Loucy (cell line): ENCODE measurements at regions not wholly inside any gene's neighbourhood (a gene's known extent, or its start where the extent isn't known, plus 50 kb on each side); places are given as distances from the start of the nearest gene placed in this dataset.

Source experiments
- H2AFZ ChIP-seq: fragments of 200-600 bp; sonication (generic); 2 replicates; pipeline ENCODE4 v1.6.0; 2016; ENCODE audit warnings: antibody characterized with exemption, mild to moderate bottlenecking, low read length, moderate library complexity
- H3F3A ChIP-seq: fragments of 200-600 bp; 2 replicates; pipeline ENCODE4 v1.6.0; 2016; ENCODE audit warnings: antibody characterized with exemption, low read depth, mild to moderate bottlenecking
- H3K27me3 ChIP-seq: fragments of 200-600 bp; sonication (generic); 2 replicates; pipeline ENCODE4 v1.6.1; 2014; ENCODE audit warnings: low read length, mild to moderate bottlenecking; ENCODE audit not compliant: insufficient read depth, poor library complexity, severe bottlenecking
- H3K36me3 ChIP-seq: fragments of 200-600 bp; sonication (generic); 2 replicates; pipeline ENCODE4 v1.6.1; 2016; ENCODE audit warnings: low read length; ENCODE audit not compliant: insufficient read depth
- H3K4me1 ChIP-seq: fragments of 200-600 bp; sonication (generic); 2 replicates; pipeline ENCODE4 v1.5.1; 2014; ENCODE audit warnings: low read length, mild to moderate bottlenecking; ENCODE audit not compliant: insufficient read depth, poor library complexity, severe bottlenecking
- H3K4me2 ChIP-seq: fragments of 200-600 bp; sonication (generic); 2 replicates; pipeline ENCODE4 v1.6.0; 2014; ENCODE audit warnings: antibody characterized with exemption, low read length, low read depth, mild to moderate bottlenecking; ENCODE audit not compliant: poor library complexity, severe bottlenecking
- H3K4me3 ChIP-seq: fragments of 200-600 bp; sonication (generic); 2 replicates; pipeline ENCODE4 v1.5.1; 2014; ENCODE audit warnings: low read length, mild to moderate bottlenecking, mixed read lengths; ENCODE audit not compliant: poor library complexity, severe bottlenecking
- H3K79me2 ChIP-seq: fragments of 200-600 bp; sonication (generic); 2 replicates; pipeline ENCODE4 v1.6.1; 2014; ENCODE audit warnings: low read length; ENCODE audit not compliant: insufficient read depth
- H3K9ac ChIP-seq: fragments of 200-600 bp; sonication (generic); 2 replicates; pipeline ENCODE4 v1.6.0; 2014; ENCODE audit warnings: mild to moderate bottlenecking, low read depth, low read length, moderate library complexity; ENCODE audit not compliant: poor library complexity, severe bottlenecking
- H3K9me2 ChIP-seq: fragments of 200-600 bp; sonication (generic); replicated peaks from 2 replicates; pipeline ENCODE4 v1.6.1; 2016; ENCODE audit warnings: low read depth, low read length, mixed read lengths
- H3K9me3 ChIP-seq: fragments of 200-600 bp; sonication (generic); 2 replicates; pipeline ENCODE4 v1.6.1; 2014; ENCODE audit warnings: mild to moderate bottlenecking, antibody characterized with exemption, low read length, low read depth; ENCODE audit not compliant: insufficient read depth
- H4K20me1 ChIP-seq: fragments of 200-600 bp; sonication (generic); 2 replicates; pipeline ENCODE4 v1.6.0; 2014; ENCODE audit warnings: antibody characterized with exemption, low read length, mild to moderate bottlenecking; ENCODE audit not compliant: insufficient read depth, poor library complexity, severe bottlenecking
- EZH2phosphoT487 ChIP-seq: fragments of 200-600 bp; IDR thresholded peaks from 2 replicates; pipeline ENCODE4 v1.6.1; 2018; ENCODE audit warnings: antibody characterized with exemption, mild to moderate bottlenecking, moderate library complexity, borderline replicate concordance
- TF ChIP-seq, protein P1 (sequence below): fragments of 200-600 bp; sonication (generic); conservative IDR thresholded peaks from 2 replicates; pipeline ENCODE4 v1.5.1; 2014; ENCODE audit warnings: mild to moderate bottlenecking, antibody characterized with exemption, low read length

DNA sequence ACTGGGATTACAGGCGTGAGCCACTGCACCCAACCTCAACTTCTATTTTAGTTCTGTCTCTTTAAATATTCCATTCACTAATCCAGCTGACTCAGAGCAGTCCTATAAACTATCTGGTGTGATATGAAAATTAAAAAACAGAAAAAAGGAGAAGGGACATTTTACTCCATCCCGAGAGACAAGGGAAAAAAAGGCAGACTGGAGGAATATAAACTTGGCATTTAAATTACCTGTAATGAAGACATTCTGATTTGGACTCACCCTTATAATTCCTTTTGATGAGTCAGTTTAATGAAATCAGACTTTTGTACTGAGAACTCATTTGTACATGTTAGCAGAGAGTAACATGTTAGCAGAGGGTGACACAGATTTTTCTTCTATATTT, 74.8 kb upstream of the RIOK3 start:
- Histone ChIP-seq H4K20me1 (no peaks in the 10 kb centered on the region), H3K4me2 (no peak overlapping the region), H3K9ac (no peak overlapping the region), H2AFZ (no peak overlapping the region), H3K4me3 (no peak overlapping the region), H3F3A (no peaks in the 10 kb centered on the region), H3K9me2 (no peaks in the 10 kb centered on the region), H3K9me3 (no peaks in the 10 kb centered on the region), H3K27me3 (no peaks in the 10 kb centered on the region), H3K4me1 (no peaks in the 10 kb centered on the region), H3K36me3 (no peaks in the 10 kb centered on the region), H3K79me2 (no peaks in the 10 kb centered on the region)
- TF ChIP-seq EZH2phosphoT487 = no peak
- TF ChIP-seq, protein P1, sequence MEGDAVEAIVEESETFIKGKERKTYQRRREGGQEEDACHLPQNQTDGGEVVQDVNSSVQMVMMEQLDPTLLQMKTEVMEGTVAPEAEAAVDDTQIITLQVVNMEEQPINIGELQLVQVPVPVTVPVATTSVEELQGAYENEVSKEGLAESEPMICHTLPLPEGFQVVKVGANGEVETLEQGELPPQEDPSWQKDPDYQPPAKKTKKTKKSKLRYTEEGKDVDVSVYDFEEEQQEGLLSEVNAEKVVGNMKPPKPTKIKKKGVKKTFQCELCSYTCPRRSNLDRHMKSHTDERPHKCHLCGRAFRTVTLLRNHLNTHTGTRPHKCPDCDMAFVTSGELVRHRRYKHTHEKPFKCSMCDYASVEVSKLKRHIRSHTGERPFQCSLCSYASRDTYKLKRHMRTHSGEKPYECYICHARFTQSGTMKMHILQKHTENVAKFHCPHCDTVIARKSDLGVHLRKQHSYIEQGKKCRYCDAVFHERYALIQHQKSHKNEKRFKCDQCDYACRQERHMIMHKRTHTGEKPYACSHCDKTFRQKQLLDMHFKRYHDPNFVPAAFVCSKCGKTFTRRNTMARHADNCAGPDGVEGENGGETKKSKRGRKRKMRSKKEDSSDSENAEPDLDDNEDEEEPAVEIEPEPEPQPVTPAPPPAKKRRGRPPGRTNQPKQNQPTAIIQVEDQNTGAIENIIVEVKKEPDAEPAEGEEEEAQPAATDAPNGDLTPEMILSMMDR = no peak

DNA sequence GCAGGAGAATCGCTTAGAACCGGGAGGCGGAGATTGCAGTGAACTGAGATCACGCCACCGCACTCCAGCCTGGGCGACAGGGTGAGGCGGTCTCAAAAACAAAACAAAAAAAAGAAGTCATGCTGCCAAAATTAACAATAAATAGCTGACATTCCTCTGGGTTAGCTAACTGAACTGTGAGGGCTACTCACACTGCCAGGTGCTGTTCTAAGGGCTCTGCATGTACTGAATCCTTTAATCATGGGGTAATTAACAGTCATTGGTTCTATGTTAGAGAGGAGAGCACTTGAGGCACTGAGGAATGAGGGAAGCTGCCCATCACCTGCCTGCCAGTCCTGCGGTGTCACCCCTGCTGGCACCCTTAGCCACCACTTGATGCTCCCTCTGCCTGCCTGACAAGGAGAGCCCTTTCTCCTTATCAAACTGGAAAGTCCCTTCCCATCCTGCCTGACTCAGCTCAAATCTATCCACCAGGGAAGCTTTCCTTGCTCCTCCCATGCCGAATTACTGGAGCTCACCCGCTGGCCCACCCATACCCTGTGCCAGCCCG, 73.0 kb upstream of the RIOK3 start:
- H3K9me3 ChIP-seq = no peaks in the 10 kb centered on the region
- no peaks in the 10 kb centered on the region for H3K79me2 ChIP-seq
- H3K4me1 ChIP-seq = peaks cover 8% of the 10 kb centered on the region
- no peak overlapping the region for H3K4me3 ChIP-seq
- H3F3A ChIP-seq = no peaks in the 10 kb centered on the region
- no peak overlapping the region for H2AFZ ChIP-seq
- H3K9ac ChIP-seq = no peak overlapping the region
- H4K20me1 ChIP-seq = no peaks in the 10 kb centered on the region
- no peaks in the 10 kb centered on the region for H3K27me3 ChIP-seq
- no peaks in the 10 kb centered on the region for H3K9me2 ChIP-seq
- no peak overlapping the region for H3K4me2 ChIP-seq
- H3K36me3 ChIP-seq = no peaks in the 10 kb centered on the region
- TF ChIP-seq, protein P1 = no peak
- TF ChIP-seq EZH2phosphoT487 = no peak

DNA sequence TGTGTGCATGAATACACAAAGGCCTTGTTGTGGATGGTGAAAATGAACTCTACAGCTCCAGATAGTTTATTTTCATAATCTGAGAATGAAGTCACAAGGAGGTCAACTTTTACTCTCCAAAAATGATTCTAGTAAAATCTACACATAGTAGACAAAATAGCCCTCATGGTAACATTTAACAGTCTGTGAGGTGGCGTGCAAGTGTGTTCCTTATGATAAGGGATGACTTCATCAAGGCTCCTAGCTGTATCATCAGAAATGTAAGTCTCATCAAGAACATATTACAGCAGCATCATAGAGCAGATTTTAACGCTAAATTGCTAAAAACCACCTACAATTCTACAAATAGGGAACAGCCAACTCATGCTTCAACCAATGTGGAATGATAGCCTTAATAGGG, 72.3 kb upstream of the RIOK3 start:
- no peaks in the 10 kb centered on the region for H3K36me3 ChIP-seq
- no peaks in the 10 kb centered on the region for H3K9me2 ChIP-seq
- no peaks in the 10 kb centered on the region for H3K27me3 ChIP-seq
- no peak overlapping the region for H3K9ac ChIP-seq
- H3K4me2 ChIP-seq = no peak overlapping the region
- H4K20me1 ChIP-seq = no peaks in the 10 kb centered on the region
- no peak overlapping the region for H3K4me3 ChIP-seq
- no peaks in the 10 kb centered on the region for H3F3A ChIP-seq
- no peaks in the 10 kb centered on the region for H3K79me2 ChIP-seq
- peaks cover 12% of the 10 kb centered on the region for H3K4me1 ChIP-seq
- no peak overlapping the region for H2AFZ ChIP-seq
- no peaks in the 10 kb centered on the region for H3K9me3 ChIP-seq
- TF ChIP-seq EZH2phosphoT487 = no peak
- TF ChIP-seq, protein P1 = no peak
